Peyer's patch (tissue), 4 donors: ENCODE measurements at regions not wholly inside any gene's neighbourhood (a gene's known extent, or its start where the extent isn't known, plus 50 kb on each side); places are given as distances from the start of the nearest gene placed in this dataset.

Source experiments
- CTCF ChIP-seq, 6 experiments: fragments of 450-650 bp in 4 of 6; fragments of 200-600 bp in 2 of 6; sonication (generic) in 1 of 6; IDR thresholded peaks; one replicate each; pipeline ENCODE4 v1.5.1; 2017 to 2019; ENCODE audit warnings: antibody characterized with exemption in 6 of 6, mild to moderate bottlenecking in 3 of 6, moderate library complexity in 1 of 6
- POLR2A ChIP-seq, 2 donors: fragments of 450-650 bp; IDR thresholded peaks; one replicate each; pipeline ENCODE4 v1.5.1; 2017; ENCODE audit warnings: antibody characterized with exemption in 2 of 2, mild to moderate bottlenecking in 2 of 2, moderate library complexity in 2 of 2

- TF ChIP-seq CTCF (IDR thresholded peaks at IDR 0.05) (no peak), POLR2A (IDR thresholded peaks at IDR 0.05) (no peak)
Measured at GRCh38 chr5:144815131-144815530, 644.5 kb downstream of the KCTD16 start.
